Bronchial epithelial cell (primary cell): ENCODE measurements at regions not wholly inside any gene's neighbourhood (a gene's known extent, or its start where the extent isn't known, plus 50 kb on each side); places are given as distances from the start of the nearest gene placed in this dataset.
"Not testable (repeated sequence)": the region's sequence is repeated elsewhere in the genome, so short reads cannot be mapped to it uniquely, and the experiment has no call there.

Experiments
- DNase-seq: peaks from one replicate; pipeline ENCODE4 v3.0.0-alpha.2; 2010; ENCODE audit warnings: low read depth
- FAIRE-seq: peaks from 2 replicates; lab custom pipeline; 2011; peaks lifted over from hg19 to GRCh38; lab: Jason Lieb, UNC
- H3K27me3 ChIP-seq: 2 replicates; pipeline ENCODE4 v1.5.1; 2011; ENCODE audit warnings: low read length; ENCODE audit not compliant: control insufficient read depth, insufficient read depth
- H3K36me3 ChIP-seq: 2 replicates; pipeline ENCODE4 v1.5.1; 2011; ENCODE audit warnings: low read length; ENCODE audit not compliant: control insufficient read depth, insufficient read depth
- H3K4me3 ChIP-seq: 2 replicates; pipeline ENCODE4 v1.5.1; 2011; ENCODE audit warnings: mild to moderate bottlenecking, low read depth, low read length, control low read depth
- TF ChIP-seq, protein P1 (sequence below): IDR thresholded peaks from 2 replicates; pipeline ENCODE4 v1.5.1; 2011; ENCODE audit warnings: mild to moderate bottlenecking, moderate library complexity, low read length, control low read depth, inconsistent platforms; ENCODE audit not compliant: insufficient read depth, severe bottlenecking

DNA sequence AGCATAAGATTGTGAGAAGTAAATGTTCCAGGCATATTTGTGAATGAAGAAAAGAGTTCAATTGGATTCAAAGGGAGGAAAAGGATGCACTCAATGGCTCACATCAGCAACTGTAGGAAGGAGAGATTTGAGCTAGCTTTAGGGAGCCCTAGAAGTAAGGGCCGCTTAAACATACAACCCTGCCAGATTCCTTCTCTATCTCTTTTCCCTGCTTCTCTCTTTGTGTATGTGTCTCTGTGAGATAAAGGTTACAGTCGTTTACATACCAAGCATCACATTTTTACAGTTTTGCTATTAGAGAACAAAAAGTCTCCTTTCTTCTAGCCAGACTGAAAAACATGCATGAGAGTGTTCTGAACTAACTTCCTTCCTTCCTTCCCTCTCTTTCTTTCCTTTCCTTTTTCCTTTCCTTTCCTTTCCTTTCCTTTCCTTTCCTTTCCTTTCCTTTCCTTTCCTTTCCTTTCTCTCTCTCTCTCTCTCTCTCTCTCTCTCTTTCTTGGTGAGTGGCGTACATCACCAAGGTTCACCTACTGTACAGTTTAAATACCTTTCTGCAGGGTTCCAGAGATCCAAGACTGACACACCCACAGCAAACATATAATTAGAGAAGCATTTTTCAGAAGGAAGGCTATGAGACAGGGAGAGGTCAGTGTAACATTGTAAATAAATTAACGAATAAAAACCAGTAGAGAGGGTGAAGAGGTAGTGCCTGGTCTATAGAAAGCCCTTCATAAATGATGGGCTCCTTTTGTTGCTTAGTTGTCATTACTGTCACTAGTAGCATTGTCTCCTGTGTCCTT lies 240.4 kb downstream of the ARL4A start:
- Histone ChIP-seq H3K27me3 (no peaks in the 10 kb centered on the region), H3K4me3 (no peak overlapping the region), H3K36me3 (no peaks in the 10 kb centered on the region)
- FAIRE-seq (no peak), DNase-seq (no peak)
- TF ChIP-seq, protein P1, sequence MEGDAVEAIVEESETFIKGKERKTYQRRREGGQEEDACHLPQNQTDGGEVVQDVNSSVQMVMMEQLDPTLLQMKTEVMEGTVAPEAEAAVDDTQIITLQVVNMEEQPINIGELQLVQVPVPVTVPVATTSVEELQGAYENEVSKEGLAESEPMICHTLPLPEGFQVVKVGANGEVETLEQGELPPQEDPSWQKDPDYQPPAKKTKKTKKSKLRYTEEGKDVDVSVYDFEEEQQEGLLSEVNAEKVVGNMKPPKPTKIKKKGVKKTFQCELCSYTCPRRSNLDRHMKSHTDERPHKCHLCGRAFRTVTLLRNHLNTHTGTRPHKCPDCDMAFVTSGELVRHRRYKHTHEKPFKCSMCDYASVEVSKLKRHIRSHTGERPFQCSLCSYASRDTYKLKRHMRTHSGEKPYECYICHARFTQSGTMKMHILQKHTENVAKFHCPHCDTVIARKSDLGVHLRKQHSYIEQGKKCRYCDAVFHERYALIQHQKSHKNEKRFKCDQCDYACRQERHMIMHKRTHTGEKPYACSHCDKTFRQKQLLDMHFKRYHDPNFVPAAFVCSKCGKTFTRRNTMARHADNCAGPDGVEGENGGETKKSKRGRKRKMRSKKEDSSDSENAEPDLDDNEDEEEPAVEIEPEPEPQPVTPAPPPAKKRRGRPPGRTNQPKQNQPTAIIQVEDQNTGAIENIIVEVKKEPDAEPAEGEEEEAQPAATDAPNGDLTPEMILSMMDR = no peak

DNA sequence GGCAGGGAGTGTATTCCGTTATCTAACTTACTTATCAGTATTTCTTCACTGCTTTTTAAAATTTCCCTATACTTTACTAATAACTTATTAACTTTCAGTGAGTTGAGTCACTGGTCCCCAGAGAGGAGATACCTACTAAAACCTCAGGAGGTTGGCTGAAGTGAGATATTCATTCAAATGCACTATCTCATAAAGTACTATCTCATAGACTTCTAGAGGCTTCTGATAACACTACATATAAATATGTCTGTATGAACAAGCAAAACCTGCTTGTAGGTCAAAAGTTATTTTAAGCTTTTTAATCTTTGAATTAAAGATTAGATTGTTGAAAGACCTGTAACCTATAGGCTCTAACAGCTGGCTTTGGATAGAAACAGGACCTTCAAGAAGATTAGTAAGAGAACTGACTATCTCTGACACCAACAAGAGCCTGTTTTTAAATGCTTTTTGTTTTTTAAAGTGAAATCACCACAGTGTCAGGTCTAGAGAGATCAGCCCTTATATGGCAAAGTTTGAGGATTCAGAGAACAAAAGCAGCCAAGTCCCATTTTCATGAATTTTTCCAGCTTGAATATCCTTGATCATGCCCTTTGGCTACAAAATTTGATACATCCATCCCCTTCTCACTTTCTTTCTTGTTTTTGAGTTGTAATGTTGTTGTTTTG lies 242.2 kb downstream of the ARL4A start:
- FAIRE-seq (no peak), DNase-seq (no peak)
- Histone ChIP-seq H3K27me3 (no peaks in the 10 kb centered on the region), H3K4me3 (no peak overlapping the region), H3K36me3 (no peaks in the 10 kb centered on the region)
- TF ChIP-seq, protein P1 = no peak

DNA sequence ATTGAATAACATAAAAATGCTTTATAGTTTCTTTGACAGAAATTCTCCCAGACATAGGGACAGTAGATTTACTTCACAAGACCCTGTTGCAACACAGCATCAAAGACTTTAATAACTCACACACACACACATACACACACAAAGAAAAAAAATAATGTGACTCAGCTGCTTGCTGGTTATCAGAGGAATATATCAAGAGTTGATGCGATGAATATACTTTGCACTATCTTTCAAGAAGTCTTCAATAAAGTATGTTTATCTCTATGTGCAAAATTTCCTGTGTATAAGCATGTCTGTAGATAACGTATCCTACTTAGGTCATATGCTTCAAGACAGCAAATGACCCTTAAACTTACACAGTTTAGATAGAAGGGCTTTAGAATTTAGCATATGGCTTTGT lies 243.1 kb downstream of the ARL4A start:
- DNase-seq = no peak
- FAIRE-seq = no peak
- Histone ChIP-seq H3K36me3 (no peaks in the 10 kb centered on the region), H3K4me3 (no peak overlapping the region), H3K27me3 (no peaks in the 10 kb centered on the region)
- TF ChIP-seq, protein P1 = no peak

DNA sequence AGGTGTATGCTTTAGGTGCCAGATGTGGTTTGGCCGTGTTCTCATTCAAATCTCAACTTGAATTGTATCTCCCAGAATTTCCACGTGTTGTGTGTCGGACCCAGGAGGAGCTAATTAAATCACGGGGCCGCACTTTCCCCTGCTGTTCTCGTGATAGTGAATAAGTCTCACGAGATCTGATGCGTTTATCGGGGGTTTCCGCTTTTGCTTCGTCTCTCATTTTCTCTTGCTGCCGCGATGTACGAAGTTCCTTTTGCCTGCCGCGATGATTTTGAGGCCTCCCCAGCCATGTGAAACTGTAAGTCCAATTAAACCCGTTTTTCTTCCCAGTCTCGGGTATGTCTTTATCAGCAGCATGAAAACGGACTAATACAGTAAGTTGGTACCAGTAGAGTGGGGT lies 244.0 kb downstream of the ARL4A start:
- not testable (repeated sequence) for DNase-seq, H3K36me3 ChIP-seq, H3K27me3 ChIP-seq, H3K4me3 ChIP-seq
- peak; percentile 68 for FAIRE-seq

DNA sequence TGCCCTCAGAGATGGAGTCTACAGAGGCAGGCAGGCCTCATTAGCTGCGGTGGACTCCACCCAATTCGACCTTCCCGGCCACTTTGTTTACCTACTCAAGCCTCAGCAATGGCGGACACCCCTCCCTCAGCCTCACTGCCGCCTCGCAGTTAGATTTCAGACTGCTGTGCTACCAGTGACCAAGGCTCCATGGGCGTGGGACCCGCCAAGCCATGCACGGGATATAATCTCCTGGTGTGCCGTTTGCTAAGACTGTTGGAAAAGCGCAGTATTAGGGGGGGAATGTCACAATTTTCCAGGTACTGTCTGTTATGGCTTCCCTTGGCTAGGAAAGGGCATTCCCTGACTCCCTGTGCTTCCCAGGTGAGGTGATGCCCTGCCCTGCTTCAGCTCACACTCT lies 252.3 kb downstream of the ARL4A start:
- Histone ChIP-seq H3K27me3 (no peaks in the 10 kb centered on the region), H3K4me3 (no peak overlapping the region), H3K36me3 (no peaks in the 10 kb centered on the region)
- FAIRE-seq = no peak
- TF ChIP-seq, protein P1 = no peak
- DNase-seq = no peak

DNA sequence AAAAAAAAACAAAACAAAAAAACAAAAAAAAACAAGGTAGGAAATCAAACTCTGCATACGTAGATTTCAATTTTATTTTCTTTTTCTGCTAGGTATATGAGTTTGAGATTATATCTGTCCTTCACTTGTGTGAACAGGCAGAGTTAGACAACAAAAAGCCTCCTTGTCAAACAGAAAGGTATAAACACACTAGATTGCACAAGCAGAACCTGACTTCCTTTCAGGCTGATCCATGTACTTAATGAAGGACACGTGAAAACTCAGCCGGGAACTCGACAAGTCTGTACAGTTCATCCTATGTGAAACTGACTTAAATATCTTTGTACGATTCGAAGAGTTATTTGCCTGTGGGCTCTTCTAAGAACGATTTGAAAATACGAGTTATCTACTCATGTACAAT lies 254.1 kb downstream of the ARL4A start:
- FAIRE-seq = no peak
- Histone ChIP-seq H3K4me3 (no peak overlapping the region), H3K27me3 (no peaks in the 10 kb centered on the region), H3K36me3 (no peaks in the 10 kb centered on the region)
- TF ChIP-seq, protein P1 = no peak
- DNase-seq = peak; percentile 94
